ENCODE measurements at regions not wholly inside any gene's neighbourhood (a gene's known extent, or its start where the extent isn't known, plus 50 kb on each side); places are given as distances from the start of the nearest gene placed in this dataset.
"Not testable (repeated sequence)": the region's sequence is repeated elsewhere in the genome, so short reads cannot be mapped to it uniquely, and the experiment has no call there.

DNA sequence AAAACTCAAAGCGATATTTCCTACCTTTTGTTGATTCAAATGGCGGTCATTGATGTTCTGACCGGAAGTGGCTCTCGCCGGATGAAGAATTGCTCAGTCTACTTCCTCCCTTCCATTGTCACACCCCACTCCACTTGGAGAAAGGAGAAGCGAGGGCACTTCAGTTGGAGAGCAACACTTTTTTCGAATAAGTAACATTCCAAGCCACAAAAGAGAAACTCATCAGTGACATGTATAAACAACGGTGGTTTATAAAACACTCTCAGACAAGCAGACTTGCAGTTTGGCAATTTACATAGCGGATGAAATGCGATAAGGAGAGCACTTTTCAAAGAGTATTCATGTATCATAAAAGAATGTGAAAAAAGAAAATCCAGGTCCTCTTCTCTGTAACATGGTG lies 919.1 kb downstream of the MCTP2 start:
- DNase-seq = no peak

- DNase-seq = no peak
Observed at GRCh38 chr15:95152741-95153140, 921.4 kb downstream of the MCTP2 start.

GRCh38 chr15:95153201-95153600 lies 921.8 kb downstream of the MCTP2 start:
- DNase-seq = not testable (repeated sequence)

DNA sequence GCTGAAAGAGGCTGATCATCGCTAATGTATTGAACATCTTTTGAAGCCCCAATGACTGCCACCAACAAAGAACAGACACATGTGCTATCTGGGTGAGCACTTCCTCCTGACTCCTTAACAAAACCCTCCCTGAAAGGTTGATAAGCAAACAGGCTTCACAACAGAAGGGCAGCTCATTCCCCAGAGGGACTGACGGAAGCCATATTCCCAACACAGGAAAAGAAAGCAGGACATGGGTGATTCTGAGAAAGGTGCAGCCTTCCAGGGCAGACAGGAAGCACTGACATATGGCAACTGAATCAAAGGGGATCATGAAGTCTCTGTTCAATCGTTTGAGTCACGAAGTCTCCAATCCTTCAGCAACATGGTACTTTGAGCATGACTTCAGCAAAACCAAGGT lies 929.0 kb downstream of the MCTP2 start:
- no peak for DNase-seq

DNA sequence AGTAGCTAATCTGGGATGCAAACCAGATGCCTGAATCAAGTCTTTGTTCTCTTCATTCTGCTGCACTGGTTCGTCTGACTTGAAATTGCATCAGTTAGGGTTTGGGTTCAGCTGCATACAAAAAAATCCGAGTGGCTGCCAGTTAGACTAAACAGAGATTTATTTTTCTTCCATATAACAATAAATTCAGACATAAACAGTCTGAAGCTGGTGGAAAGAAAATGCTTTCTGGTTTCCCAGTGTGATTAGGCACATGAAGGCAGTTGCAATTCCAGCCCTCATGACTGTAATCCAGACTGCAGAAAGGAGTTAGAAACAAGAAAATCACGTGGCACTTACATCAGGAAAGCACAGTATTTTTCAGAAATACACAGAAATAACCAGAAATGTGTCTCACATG lies 930.7 kb downstream of the MCTP2 start:
- no peak for DNase-seq

GRCh38 chr15:95162531-95162930 lies 931.2 kb downstream of the MCTP2 start:
- no peak for DNase-seq

- no peak for DNase-seq
Observed at GRCh38 chr15:95162967-95163531, 931.7 kb downstream of the MCTP2 start.

GRCh38 chr15:95168152-95168551 lies 936.8 kb downstream of the MCTP2 start:
- no peak for DNase-seq

DNA sequence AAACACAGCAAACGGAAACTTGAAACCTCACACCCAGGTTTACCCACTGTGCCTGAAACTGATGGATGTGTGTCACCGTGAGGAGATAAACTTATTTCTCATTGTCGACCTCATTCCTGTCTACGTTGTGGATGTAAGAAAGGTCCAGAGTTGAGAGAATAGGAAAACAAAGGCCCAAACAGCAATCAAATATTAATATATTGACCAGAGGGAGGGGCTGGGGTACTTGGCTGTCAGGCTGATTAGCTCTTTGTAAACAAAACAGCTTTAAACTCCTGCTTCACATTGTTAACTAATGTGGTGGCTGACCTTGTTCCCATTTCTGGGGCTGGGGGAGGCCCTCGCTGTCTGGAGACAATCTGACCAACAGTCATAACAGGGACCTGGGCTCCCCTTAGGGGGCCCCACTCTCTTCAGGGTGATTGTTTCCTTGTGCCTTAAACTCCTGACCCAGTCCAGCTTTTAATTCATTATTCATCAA lies 937.6 kb downstream of the MCTP2 start:
- DNase-seq = no peak

DNA sequence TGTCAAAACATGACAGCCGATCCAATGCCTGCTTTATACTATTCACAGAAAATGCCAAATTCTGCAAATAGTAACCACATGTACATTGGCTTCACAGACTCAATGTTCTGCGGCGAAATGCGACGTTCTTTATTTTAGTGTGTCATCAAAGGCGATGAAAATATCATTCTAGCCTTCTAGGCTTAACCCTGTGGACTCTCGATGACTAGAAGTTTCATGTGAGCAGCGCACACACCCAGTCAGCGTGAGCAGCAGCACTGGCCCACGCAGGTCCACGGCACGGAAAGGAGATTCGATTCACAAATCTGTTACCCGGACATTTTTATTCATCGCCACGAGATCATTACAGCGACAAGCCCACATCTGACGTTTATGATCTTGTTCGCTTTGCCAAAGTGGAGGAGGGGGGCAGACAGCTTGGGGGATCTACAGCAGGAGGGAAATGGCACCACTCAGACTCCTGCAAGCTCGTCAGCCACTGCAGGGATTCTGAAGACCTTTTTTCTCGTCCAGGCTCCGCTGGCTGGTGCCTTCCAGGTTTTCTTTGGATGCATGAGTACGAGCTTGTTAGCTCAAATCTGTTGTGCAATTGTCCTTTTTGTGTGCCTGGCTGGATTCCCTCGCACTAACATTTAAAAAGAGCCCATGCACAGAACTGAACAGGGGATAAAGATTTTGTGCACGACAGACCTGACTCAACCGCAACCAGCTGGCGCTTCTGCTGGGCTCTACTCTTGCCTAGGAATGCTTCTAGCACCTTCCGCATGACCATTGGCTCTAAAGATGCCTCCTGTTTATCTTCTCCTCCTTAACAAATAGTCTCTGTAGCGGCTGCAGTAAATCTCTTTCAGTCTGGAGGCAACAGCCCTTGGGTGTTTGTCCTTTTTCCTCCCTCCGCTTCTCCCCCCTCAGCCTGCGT lies 938.4 kb downstream of the MCTP2 start:
- no peak for DNase-seq

DNA sequence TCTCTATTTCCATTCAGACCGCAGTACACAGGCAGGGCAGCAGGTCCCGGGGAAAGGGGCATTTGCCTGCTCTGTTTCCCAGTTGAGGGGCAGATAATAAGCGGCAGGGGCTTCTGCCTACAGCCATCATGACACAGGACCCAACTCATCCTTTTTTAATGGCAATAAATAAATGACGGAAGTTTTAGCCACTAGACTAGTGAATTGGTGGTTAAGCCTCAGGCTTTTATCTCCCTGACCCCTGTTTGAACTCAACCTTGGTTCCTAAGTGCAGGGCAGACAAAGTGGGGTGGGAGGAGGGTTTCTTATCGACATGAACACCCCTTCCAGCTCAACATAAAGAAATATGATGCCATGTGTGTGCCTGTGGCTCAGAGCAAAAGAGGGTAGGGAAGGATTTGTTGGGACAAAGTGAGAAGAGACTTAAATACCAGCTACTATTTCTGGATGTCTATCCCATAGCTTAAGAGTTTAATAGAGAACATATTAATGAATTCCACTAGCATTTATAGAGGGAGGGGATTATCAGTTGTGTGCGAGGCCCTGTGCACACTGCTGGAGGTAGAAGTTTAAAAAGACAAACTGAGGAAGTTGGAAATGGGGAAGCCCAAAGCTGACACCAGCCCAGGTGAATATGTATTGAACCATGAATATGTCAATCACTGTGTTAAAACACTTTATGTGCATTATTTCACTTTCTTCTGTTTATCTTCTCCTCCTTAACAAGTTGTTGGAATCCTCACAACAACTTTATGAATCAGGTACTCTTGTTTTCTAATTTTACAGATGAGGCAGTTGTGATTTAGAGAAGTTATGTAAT lies 939.4 kb downstream of the MCTP2 start:
- DNase-seq = no peak

- no peak for DNase-seq
Observed at GRCh38 chr15:95171564-95171963, 940.2 kb downstream of the MCTP2 start.

DNA sequence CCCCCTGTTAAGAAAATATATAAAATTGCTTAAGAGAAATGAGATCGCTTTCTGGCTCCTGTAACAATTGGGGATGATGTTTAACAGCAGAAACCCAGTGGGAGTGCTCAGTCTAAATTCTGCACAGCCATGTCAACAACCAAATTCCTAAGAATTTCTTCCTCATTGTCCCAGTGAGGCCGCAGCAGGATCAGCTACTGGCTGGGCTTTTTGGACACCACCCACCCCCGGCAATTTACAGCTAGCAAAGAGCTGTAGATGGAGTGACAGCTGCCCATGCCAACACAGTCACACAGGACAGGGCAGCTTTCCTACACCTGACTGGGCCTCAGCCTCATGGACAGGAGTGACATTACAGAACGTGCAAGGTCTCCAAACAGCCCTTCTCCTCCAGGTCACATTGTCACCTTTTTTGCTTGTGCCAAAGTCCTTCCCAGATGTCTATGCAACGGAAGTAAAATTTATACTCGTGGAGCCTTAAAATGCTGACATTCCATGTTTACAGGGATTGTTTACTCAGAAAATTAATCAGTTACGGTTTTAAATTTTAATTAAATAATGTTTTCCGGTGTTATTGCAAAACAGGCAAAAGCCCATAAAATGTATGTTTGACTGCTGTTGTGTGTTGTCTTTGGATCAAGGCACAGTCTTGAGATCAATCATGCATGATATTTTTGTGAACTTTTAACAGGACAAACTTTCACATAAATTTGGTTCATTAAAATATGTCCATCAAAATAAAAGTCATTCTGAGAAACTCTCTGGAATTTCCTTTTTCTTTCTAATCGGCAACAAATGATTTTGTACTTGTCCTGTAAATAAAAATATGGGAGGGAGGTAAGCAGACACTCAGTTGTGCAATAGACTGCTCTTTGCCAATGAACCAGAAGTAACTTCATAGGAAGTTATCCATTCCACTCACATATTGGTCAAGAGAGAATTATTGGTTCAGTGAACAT lies 943.2 kb downstream of the MCTP2 start:
- DNase-seq = no peak

- no peak for DNase-seq
Observed at GRCh38 chr15:95175914-95176658, 944.7 kb downstream of the MCTP2 start.

DNA sequence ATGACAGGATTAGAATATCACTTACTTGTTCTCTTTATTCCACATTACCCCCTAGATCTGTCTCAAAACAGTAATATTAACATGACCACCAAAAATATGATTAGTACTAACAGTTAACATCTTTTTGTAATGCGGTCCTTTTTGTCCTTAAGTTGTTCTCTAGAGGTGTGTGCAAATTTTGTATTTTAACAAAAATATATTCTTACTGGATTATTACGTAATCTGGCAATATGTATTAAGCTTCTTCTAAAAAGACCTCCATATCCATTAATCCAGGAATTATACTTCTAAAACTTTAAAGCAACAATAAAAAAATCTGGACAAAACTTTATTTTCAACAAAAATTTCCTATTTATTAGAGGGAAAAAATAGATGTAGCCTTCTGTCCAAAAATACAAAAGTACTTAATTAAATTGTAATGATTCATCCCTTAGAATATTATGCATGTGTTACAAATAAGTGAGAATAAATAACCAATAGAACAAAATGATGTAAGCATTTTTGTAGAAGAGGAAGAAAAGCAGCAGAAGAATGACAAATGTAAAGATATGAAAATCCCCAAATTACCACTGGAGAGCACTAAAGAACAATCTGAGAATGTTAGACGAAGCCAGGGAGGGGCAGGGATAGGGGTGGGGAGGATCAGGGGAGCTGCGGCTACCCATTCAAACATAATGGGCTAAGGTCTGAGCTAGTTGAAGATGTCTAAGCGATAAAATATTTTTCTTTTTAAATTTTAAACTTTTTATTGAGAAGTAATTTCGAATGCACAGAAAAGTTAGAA lies 945.6 kb downstream of the MCTP2 start:
- no peak for DNase-seq

DNA sequence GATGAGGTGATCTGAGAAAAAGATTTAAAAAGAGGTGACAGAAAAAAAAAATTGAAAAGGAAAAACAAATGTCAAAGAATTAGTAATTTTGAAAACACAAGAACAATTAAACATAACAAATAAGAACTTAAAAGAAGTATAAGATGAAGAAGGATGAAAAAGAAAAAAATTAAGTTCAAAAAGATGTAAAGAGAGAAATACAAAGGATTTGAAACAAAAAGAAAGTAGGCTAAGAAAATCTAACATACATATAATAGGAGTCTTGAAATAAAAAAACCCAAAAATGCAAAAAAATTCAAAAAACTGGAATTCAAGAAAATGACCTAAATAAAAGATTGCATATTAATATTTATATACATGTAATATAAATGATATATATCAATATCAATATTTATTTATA lies 949.2 kb downstream of the MCTP2 start:
- no peak for DNase-seq

DNA sequence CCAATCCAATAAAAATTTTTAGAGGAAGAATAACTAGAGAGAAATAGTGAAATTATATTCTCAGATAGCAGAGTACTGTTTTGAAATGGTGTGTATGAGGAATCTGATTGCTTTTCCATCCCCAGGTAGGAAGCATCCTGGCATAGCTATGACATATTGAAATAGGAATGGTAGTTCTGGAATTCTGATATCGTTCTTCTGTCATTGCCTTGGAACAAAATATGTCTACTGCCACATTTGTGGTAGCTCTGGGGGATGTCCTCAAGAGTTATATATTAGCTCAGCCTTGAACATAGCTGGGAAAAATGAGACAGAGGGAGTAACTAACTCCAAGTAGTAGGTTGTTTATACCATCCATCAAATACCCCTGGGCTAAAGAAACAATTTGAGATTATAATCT lies 950.7 kb downstream of the MCTP2 start:
- no peak for DNase-seq

DNA sequence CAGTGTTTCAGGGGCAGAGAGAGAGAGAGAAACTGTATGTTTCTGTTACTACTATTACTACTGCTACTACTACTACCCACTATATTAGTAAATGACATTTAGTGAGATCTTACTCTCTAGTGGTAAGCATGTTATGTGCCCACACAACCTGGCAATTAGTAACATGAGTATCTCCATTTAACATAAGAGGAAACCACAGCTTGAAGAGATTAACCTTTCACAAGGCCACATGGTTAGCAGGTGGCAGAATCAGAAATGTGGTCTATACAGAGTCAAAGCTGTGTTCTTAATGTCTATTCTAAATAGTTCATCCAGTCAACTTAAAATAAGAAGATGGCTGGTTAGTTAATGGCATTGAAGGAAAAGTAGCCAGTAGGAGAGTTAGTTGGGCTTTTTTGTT lies 961.6 kb downstream of the MCTP2 start:
- DNase-seq = no peak

DNA sequence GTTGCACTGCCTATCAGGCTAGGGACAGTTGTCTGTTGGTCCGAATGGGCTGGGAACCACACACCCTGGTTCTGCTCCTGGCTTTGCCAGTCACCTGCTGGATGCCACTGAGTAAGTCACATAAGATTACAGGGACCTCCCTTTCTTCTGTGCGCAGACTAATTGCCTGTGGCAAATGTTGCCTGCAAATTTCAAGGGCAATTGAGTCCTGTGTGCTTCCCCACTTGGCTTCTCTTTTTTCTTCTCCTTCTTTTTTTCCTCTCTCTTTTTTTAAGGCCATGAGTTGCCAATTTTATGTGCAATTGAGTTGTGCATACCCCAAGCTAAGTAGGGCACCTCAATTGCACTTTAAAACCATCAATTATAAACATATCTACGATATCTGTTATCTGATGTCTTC lies 963.4 kb downstream of the MCTP2 start:
- no peak for DNase-seq

- no peak for DNase-seq
Observed at GRCh38 chr15:95196176-95196915, 965.0 kb downstream of the MCTP2 start.

All from activated naive CD4-positive, alpha-beta T cell treated with anti-CD3 and anti-CD28 coated beads, Interleukin-2, amount 50 U/mL, for 16 hours (primary cell).